ENCODE measurements at regions not wholly inside any gene's neighbourhood (a gene's known extent, or its start where the extent isn't known, plus 50 kb on each side); places are given as distances from the start of the nearest gene placed in this dataset.

DNA sequence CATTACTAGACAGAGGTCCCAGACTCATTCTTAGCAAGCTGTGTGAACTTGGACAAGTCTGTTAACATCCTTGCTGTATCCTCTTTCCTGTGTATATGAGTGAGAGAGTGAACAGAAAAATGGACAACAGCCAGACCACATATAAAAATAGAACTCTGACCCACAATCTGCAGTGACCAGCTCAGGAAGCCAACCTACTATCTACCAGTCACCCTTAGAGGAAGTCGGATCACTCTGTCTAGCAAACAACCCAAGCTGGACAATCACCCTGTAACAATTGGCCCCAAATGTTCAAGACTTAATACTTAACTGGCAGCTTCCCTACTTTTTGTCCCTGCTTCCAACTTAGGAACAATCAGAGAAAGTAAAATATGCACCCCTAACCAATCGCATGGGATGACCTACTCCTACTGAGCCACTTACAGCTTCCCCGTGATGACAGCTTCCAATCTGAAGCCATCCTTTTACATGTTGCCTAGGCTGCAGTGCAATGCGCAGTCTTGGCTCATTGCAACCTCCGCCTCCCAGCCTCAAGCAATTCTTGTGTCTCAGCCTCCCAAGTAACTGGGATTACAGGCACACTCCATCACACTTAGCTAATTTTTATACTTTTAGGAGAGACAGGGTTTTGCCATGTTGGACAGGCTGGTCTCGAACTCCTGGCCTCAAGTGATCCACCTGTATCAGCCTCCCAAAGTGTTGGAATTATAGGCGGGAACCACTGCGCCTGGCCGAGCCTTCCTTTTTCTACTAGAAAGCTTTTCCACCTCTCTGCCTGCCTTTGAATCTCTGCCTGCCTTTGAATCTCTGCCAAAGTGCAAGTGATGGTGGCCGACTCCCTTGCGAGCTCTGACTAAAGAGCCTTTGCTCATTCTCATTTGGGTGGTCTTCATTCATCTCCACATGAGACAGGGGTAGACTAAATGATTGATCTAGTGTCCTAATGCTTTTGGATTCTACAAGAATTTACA is 158.3 kb upstream of the NDUFV2 start:
- DNase-seq (ENCODE audit: low read depth in 2 of 2) = no peak

DNA sequence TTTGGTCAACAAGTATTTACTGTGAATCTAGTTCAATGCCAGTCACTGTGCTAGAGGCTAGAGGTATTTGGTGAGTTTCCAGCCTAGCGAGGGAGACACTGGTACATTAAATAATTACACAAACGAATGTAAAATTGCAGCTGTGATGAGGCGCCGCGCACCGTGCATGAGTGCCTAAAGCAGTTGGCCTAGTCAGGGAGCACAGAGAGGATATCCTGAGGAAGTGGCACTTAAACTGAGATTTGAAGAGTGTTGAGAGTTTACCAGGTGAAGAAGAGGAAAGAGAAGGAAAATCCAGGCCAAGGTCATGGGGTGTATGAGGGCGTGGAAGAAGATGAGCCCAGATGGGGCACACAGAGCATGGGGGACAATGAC is 157.6 kb upstream of the NDUFV2 start:
- DNase-seq (ENCODE audit: low read depth in 2 of 2) = no peak

- no peak for DNase-seq (ENCODE audit: low read depth in 2 of 2)
Observed at GRCh38 chr18:8945514-8945913, 157.0 kb upstream of the NDUFV2 start.

DNA sequence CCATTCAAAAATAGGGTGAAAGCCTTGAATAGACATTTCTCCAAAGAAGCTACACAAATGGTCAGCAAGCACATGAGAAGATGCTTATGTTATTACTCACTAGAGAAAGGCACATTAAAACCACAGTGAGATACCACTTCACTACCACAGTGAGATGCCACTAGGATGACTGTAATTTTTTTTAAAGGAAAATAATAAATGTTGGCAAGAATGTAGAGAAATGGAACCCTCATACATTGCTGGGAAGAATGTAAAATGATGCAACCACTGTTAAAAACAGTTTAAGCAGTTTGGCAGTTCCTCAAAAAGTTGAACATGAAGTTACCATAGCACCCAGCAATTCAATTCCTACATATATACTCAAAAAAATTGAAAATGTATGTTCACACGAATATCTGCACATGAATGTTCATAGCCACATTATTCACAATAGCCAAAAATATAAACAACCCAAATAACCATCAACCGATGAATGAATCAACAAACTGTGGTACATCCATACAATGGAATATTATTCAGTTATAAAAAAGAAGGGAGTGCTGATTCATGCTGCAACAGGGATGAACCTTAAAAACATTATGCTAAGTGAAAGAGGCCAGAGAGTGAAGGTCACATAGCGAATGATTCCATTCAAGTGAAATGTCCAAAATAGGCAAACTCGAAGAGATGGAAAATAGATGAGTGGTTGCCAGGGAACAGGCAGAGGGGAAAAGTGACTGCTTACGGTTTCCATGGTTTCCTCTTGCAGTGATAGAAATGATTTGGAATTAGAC is 156.2 kb upstream of the NDUFV2 start:
- DNase-seq (ENCODE audit: low read depth in 2 of 2) = peak; percentile 97

DNA sequence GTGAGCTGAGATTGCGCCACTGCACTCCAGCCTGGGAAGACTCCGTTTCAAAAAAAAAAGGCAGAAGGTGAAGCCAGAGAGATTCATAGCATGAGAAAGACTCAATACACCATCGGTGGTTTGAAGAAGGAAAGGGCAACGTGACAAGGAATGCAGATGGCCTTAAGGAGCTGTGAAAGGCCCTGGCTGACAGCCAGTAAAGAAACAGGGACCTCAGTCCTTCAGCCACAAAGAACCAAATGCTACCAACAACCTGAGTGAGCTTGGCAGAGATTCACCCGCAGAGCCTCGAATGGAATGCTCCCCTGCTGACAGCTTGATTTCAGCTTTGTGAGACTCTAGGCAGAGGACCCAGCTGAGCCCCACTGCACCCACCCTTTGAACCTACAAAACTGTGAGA is 154.9 kb upstream of the NDUFV2 start:
- DNase-seq (ENCODE audit: low read depth in 2 of 2) = peak in 1 of 2 experiments; percentile 12

DNA sequence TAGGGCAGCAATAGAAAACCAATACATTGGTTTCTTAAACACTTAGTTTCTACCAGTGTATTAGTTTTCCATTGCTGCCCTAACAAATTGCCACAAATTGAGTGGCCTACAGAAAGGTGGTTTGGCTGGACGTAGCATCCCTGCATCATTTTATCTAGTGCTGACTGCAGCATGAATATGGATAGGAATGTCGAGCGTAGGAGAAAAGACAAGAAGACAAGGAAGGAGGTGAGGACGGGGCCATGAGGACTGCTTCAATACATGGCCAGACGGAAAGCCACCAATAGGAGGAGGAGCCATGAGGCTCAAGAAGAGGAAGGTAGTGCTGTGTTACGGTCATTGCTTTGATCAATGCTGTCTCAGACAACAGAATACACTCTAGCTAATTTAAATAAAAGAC is 154.5 kb upstream of the NDUFV2 start:
- no peak for DNase-seq (ENCODE audit: low read depth in 2 of 2)

- peak; percentile 94 to 95 for DNase-seq (ENCODE audit: low read depth in 2 of 2)
Observed at GRCh38 chr18:8948471-8949149, 153.9 kb upstream of the NDUFV2 start.

DNA sequence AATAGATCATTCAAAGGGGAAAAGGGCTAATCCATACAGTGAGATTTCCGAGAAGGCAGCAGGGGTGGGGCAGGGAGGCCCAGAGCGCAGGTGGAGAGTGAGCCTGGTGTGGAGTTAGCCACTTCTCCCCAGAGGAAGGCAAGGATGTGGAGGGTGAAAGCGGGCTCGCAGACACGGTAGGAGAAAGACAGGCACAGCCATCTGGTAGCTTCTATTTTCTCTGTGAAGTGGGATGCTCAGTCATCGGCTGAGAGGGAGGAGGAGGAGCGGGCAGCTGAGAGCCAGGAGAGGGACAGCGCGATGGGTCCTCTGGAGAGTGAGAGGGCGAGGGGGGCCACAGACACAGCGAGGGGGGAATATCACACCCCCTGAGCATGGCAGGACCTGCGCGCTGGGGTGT is 153.3 kb upstream of the NDUFV2 start:
- DNase-seq (ENCODE audit: low read depth in 2 of 2) = peak in 1 of 2 experiments; percentile 40

- no peak for DNase-seq (ENCODE audit: low read depth in 2 of 2)
Observed at GRCh38 chr18:8951491-8951890, 151.0 kb upstream of the NDUFV2 start.

- DNase-seq (ENCODE audit: low read depth in 2 of 2) = no peak
Observed at GRCh38 chr18:8952174-8952573, 150.3 kb upstream of the NDUFV2 start.

DNA sequence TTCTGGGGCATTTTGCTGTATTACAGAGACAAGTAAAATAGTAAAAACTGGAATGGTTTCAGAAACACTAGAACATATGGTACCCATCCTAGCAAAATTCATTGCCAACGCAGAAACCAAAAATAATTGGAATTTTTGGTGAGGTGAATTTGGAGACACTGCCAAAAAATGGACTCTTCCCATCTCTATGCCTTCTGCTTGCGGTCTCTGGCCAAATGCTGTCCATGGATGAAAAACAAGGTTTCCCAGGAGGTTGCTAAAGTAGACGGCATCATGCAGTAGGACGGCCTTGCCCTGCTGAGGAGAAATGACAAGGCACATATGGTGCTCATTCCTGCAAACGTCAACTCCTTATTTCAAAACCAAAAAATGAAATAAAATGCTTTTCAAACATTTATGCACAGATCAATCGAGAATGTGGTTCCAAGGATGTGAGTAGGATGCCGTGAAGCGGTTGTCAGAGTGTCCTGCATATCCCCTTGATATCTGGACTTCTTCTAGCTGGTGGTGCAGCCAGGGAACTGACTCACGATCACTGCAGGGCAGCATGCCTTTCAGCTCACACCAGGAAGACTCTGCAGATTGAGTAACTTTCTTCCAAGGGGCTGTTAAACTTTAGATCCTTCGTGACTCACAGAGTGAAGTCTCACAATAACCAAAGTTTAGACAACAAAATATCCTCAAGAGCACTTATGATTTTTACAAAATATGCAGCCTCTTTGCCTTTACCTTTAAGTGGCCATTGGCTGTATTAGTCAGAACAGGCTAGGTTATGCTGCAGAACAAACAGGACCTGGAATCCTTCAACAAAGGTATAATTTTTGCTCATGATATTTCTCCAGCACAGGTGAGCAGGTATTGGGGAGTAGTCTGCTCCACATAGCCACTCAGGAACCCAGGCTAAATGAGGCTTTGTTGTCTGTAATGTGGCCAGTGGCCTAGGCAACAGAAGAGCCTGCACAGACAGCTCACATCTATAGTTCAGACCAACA is 149.4 kb upstream of the NDUFV2 start:
- peak; percentile 86 to 88 for DNase-seq (ENCODE audit: low read depth in 2 of 2)

- DNase-seq (ENCODE audit: low read depth in 2 of 2) = no peak
Observed at GRCh38 chr18:8957731-8958130, 144.8 kb upstream of the NDUFV2 start.

- no peak for DNase-seq (ENCODE audit: low read depth in 2 of 2)
Observed at GRCh38 chr18:8958660-8959059, 143.8 kb upstream of the NDUFV2 start.

GRCh38 chr18:8959551-8960135 is 142.9 kb upstream of the NDUFV2 start:
- DNase-seq (ENCODE audit: low read depth in 2 of 2) = no peak

DNA sequence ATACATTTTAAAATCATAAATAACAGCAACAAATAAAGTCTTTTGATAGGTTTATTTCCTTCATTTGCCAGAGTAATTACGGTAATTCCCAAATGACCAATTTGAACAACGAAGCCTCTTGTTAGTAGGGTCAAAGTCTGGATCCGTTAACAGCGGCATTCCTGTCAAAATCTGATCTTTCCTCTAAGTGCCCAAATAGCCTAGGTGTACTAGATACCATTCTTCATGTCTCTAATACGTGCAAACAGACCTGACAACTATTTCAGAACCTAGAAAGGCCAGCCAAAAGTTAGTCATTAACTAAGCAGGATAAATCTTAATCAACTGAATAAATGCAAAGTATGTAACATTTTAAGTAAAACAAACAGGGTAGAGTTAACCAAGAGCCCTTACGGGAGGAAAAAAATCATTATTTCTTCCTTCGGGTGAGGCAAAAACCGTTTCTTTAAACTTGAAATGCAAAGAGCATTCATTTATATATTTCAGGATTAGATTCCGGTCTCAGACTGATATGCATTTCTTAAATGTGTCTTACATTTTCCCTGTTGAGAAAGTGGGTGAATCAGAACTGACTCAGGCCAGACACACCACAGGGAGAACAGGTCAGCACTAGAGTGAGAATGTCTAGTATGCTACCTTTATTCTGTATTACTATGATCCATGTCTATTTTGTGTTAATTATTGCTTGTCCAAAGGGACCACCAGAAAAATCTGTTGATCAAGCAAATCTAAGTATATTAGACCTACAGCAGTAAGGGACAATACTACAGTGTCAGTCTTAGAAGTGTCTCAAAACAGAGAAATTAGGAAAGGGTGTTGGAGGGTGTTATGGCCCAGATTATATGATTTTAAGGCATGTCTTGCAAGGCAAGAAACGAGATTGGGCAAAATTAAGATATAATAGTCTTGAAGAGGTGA is 141.5 kb upstream of the NDUFV2 start:
- no peak for DNase-seq (ENCODE audit: low read depth in 2 of 2)

- DNase-seq (ENCODE audit: low read depth in 2 of 2) = no peak
Observed at GRCh38 chr18:8962192-8962779, 140.2 kb upstream of the NDUFV2 start.

GRCh38 chr18:8962855-8963635 is 139.5 kb upstream of the NDUFV2 start:
- no peak for DNase-seq (ENCODE audit: low read depth in 2 of 2)

DNA sequence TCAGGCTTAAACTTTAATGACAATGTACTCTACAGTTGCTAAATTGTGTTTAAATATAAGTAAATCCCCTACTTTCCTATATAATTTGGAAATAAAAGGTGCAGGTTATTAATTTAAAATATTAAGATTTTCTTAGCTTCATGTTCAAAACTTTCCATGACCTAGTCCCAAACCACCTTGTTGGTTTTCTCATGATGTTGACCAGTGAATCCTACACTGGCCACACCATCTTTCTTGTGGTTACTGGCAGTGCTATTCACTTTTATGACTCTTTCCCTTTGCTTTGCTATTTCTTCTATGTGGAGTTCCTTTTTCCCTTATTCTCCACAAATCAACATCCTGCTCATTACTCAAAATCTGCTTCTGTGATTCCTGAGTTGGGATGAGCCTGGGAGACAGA is 138.6 kb upstream of the NDUFV2 start:
- no peak for DNase-seq (ENCODE audit: low read depth in 2 of 2)

All from fibroblast of skin of left quadriceps (primary cell).